Nephron (organoid): ENCODE measurements at regions not wholly inside any gene's neighbourhood (a gene's known extent, or its start where the extent isn't known, plus 50 kb on each side); places are given as distances from the start of the nearest gene placed in this dataset.

Source experiments
- H3K27ac Mint-ChIP-seq, 3 experiments: 2 replicates each; pipeline ENCODE4 v1.8.0; 2020; ENCODE audit warnings: mixed read lengths in 3 of 3, mild to moderate bottlenecking in 2 of 3, moderate library complexity in 1 of 3
- H3K27me3 Mint-ChIP-seq: 2 replicates; pipeline ENCODE4 v1.8.0; 2021; ENCODE audit warnings: low read depth, mild to moderate bottlenecking, moderate library complexity, mixed read lengths
- H3K36me3 Mint-ChIP-seq: 2 replicates; pipeline ENCODE4 v1.8.0; 2020; ENCODE audit warnings: low read depth, mixed read lengths
- H3K4me1 Mint-ChIP-seq: 2 replicates; pipeline ENCODE4 v1.8.0; 2020; ENCODE audit warnings: mixed read lengths
- H3K4me3 Mint-ChIP-seq, 3 experiments: 2 replicates each; pipeline ENCODE4 v1.8.0; 2020; ENCODE audit warnings: mild to moderate bottlenecking in 3 of 3, mixed read lengths in 3 of 3, moderate library complexity in 2 of 3
- H3K9me3 Mint-ChIP-seq: 2 replicates; pipeline ENCODE4 v1.8.0; 2020; ENCODE audit warnings: mixed read lengths
- TF ChIP-seq, protein P1 (sequence below), 3 experiments: fragments of 200-600 bp; sonication (generic); IDR thresholded peaks; one replicate each; pipeline ENCODE4 v1.5.0; 2021; ENCODE audit warnings: antibody characterized with exemption in 3 of 3; ENCODE audit not compliant: unreplicated experiment in 3 of 3

DNA sequence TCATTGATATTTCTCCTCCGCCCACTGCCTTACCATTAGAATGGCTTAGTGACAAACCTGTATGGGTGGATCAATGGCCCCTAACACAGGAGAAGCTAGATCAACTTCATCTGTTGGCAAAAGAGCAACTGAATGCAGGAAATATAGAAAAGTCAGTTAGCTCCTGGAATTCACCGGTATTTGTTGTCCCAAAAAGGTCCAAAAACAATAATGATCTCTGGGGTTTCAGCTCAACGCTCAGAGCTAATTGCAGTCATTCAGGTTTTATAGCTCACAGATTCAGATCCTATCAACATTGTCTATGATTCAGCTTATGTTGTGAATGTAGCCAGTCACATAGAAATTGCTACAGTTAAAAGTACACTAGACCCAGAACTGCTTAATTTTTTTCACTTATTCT, 124.0 kb upstream of the ZCCHC13 start:
- peaks cover 7% of the 10 kb centered on the region for H3K9me3 Mint-ChIP-seq
- H3K36me3 Mint-ChIP-seq = peaks cover 10% of the 10 kb centered on the region
- no peaks in the 10 kb centered on the region for H3K27me3 Mint-ChIP-seq
- H3K4me1 Mint-ChIP-seq = peaks cover 18% of the 10 kb centered on the region
- H3K27ac Mint-ChIP-seq = no peak overlapping the region
- TF ChIP-seq, protein P1, sequence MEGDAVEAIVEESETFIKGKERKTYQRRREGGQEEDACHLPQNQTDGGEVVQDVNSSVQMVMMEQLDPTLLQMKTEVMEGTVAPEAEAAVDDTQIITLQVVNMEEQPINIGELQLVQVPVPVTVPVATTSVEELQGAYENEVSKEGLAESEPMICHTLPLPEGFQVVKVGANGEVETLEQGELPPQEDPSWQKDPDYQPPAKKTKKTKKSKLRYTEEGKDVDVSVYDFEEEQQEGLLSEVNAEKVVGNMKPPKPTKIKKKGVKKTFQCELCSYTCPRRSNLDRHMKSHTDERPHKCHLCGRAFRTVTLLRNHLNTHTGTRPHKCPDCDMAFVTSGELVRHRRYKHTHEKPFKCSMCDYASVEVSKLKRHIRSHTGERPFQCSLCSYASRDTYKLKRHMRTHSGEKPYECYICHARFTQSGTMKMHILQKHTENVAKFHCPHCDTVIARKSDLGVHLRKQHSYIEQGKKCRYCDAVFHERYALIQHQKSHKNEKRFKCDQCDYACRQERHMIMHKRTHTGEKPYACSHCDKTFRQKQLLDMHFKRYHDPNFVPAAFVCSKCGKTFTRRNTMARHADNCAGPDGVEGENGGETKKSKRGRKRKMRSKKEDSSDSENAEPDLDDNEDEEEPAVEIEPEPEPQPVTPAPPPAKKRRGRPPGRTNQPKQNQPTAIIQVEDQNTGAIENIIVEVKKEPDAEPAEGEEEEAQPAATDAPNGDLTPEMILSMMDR (IDR thresholded peaks at IDR 0.05; ENCODE audit: unreplicated experiment in 3 of 3) = no peak
- no peak overlapping the region for H3K4me3 Mint-ChIP-seq

DNA sequence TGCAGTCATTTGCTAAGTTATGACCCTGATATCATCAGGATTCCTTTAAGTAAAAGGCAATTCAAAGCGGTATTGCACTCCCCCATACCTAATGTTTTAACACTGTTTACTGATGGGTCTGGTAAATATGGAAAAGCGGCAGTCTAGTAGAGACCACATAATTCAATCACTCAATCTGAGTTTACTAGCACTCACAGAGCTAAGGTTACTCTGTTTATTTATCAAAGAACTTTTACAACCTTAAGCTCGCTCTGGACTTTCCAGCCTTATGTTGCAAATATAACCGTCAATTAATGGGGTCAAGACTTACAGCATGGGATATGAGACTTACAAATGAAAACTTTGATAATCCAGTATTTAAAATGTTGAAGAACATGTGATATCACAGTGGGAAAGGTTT, 124.5 kb upstream of the ZCCHC13 start:
- Mint-ChIP-seq H3K4me1 (peaks cover 18% of the 10 kb centered on the region), H3K36me3 (peaks cover 14% of the 10 kb centered on the region), H3K27ac (peak overlapping the region in 2 of 3 experiments; percentile 28 to 80), H3K4me3 (no peak overlapping the region), H3K27me3 (no peaks in the 10 kb centered on the region), H3K9me3 (peaks cover 11% of the 10 kb centered on the region)
- TF ChIP-seq, protein P1 (IDR thresholded peaks at IDR 0.05; ENCODE audit: unreplicated experiment in 3 of 3) = no peak

DNA sequence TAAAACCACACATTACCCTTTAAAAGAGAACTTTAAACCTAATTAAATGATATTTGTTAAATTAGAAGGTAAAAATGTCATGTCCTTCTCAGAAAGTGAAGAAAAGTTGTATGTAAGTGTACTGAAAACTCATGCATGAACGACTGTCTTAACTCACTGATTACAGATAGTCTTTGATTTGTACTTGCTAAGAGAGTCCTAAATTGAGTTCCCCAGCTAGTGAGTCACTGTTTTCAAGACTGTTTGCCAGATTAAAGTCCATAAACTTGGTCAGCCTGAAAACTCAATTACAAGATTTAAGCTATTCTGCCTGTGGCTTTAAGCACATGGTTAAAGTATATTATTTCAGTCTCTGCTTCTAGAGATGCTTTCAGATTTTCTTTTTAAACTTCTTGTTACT, 124.9 kb upstream of the ZCCHC13 start:
- Mint-ChIP-seq H3K4me3 (no peak overlapping the region), H3K27me3 (no peaks in the 10 kb centered on the region), H3K9me3 (peaks cover 15% of the 10 kb centered on the region), H3K27ac (peak overlapping the region in 2 of 3 experiments; percentile 28 to 80), H3K36me3 (peaks cover 17% of the 10 kb centered on the region), H3K4me1 (peaks cover 18% of the 10 kb centered on the region)
- TF ChIP-seq, protein P1 (IDR thresholded peaks at IDR 0.05; ENCODE audit: unreplicated experiment in 3 of 3) = no peak

DNA sequence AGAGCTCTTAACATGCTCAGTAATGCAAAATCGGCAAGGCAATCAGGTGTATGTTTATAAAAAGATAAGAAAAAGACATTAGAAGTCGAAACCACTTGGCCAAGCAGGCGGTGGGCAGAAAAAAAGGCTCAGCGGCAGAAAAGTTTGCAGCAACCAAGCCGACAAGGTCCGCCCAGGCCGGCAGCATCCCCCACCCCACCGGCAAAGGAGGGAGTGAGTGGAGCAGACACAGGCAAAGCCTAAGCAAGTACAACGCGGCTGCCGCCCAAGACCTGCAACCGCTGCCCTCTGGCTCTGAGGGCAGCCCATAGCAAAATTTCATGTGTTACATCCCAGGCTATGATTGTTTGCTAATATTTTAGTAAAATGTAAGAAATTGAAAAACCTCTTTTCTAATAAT, 125.4 kb upstream of the ZCCHC13 start:
- peaks cover 22% of the 10 kb centered on the region for H3K36me3 Mint-ChIP-seq
- H3K4me3 Mint-ChIP-seq = peak overlapping the region in 2 of 3 experiments; percentile 36 to 47
- H3K27me3 Mint-ChIP-seq = no peaks in the 10 kb centered on the region
- H3K4me1 Mint-ChIP-seq = peaks cover 18% of the 10 kb centered on the region
- TF ChIP-seq, protein P1 (IDR thresholded peaks at IDR 0.05; ENCODE audit: unreplicated experiment in 3 of 3) = no peak
- peak overlapping the region; percentile 1 to 80 (median 28) for H3K27ac Mint-ChIP-seq
- peaks cover 19% of the 10 kb centered on the region for H3K9me3 Mint-ChIP-seq

DNA sequence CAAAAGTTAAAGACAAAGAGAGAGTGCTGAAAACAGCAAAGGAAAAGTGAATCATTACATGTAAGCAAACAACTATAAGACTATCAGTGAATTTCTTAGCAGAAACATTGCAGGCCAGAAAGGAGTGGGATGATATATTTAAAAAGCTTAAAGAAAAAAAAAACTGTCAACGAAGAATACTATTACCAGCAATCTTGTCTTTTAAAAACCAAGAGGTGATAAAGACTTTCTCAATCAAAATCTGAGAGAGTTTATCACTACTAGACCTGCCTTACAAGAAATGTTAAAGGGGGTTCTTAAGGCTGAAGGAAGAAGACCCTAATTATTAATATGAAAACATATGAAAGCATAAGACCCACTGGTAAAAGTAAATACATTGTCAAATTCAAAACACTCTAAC, 132.5 kb upstream of the ZCCHC13 start:
- TF ChIP-seq, protein P1 (IDR thresholded peaks at IDR 0.05; ENCODE audit: unreplicated experiment in 3 of 3) = no peak
- Mint-ChIP-seq H3K4me1 (no peaks in the 10 kb centered on the region), H3K27ac (no peak overlapping the region), H3K27me3 (peaks cover 3% of the 10 kb centered on the region), H3K36me3 (peaks cover 67% of the 10 kb centered on the region), H3K4me3 (no peak overlapping the region), H3K9me3 (peaks cover 54% of the 10 kb centered on the region)

DNA sequence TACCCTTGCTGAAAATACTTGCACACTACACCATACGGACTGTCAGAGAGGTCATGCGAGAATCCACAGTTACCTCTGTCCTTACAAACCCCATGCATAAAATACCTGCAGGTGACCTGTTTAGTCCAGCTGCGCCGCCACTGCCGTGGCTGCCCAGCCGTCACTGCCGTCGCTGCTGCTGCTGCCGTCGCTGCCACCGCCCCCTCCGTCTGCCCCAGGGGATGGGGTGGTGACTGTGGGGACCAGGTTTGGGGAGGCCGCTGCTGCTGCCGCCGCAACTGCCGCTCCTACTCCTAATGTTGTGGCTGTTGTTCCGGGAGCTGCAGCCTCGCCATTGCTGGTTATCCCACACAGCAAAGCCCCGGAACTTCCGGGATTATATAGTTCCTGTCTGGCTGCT, 141.8 kb upstream of the ZCCHC13 start:
- peaks cover 39% of the 10 kb centered on the region for H3K36me3 Mint-ChIP-seq
- H3K27ac Mint-ChIP-seq = no peak overlapping the region
- peaks cover 7% of the 10 kb centered on the region for H3K4me1 Mint-ChIP-seq
- no peak overlapping the region for H3K4me3 Mint-ChIP-seq
- TF ChIP-seq, protein P1 (IDR thresholded peaks at IDR 0.05; ENCODE audit: unreplicated experiment in 3 of 3) = no peak
- H3K9me3 Mint-ChIP-seq = peaks cover 27% of the 10 kb centered on the region
- no peaks in the 10 kb centered on the region for H3K27me3 Mint-ChIP-seq
